Activated CD8-positive, alpha-beta memory T cell treated with anti-CD3 and anti-CD28 coated beads, Interleukin-2, amount 50 U/mL, for 4 hours (primary cell): ENCODE measurements at regions not wholly inside any gene's neighbourhood (a gene's known extent, or its start where the extent isn't known, plus 50 kb on each side); places are given as distances from the start of the nearest gene placed in this dataset.

Source experiments
- DNase-seq: peaks from one replicate; pipeline ENCODE4 v3.0.0-alpha.2; 2020

DNA sequence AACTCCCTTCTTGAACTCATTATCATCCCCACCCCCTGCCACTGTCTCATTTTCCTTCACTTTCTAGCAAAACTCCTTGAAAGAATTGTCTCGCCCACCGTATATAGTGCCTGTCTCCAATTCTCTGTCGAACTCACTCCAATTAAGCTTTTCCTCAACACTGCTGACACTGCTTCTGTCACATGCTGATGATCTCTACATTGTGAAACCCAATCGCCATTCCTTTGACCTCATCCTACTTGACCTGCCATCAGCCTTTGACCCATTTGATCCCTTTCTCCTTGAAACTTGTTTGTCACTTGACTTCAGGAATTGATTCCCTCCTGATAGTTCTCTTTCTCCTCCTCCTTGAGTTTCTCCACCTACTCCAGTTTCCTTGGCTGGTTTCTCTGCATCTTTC is 54.8 kb downstream of the CCDC71L start:
- DNase-seq = no peak

GRCh38 chr7:106604971-106605370 is 56.0 kb downstream of the CCDC71L start:
- DNase-seq = no peak

- no peak for DNase-seq
Observed at GRCh38 chr7:106604303-106604924, 56.5 kb downstream of the CCDC71L start.

- DNase-seq = no peak
Observed at GRCh38 chr7:106603346-106603745, 57.6 kb downstream of the CCDC71L start.

DNA sequence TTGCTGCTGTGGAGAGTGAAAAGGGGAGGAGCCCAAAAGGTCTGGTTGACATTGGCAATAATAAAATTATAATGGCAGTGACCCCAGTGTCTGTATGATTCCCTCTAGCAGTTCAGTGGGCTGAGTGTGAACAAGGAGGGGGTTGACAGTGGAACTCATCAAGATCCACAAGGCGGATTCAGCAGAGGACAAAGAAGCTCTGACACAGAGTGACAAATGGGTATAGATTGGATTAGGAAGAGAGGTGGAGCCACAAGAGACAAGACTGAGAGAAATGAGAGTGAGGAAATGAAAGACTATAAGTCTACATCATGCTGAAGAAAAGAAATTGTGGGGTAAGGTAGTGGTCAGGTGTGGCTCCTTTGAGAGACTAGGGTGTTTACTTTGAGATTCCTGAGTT is 58.9 kb downstream of the CCDC71L start:
- no peak for DNase-seq

GRCh38 chr7:106600569-106601373 is 60.2 kb downstream of the CCDC71L start:
- no peak for DNase-seq

DNA sequence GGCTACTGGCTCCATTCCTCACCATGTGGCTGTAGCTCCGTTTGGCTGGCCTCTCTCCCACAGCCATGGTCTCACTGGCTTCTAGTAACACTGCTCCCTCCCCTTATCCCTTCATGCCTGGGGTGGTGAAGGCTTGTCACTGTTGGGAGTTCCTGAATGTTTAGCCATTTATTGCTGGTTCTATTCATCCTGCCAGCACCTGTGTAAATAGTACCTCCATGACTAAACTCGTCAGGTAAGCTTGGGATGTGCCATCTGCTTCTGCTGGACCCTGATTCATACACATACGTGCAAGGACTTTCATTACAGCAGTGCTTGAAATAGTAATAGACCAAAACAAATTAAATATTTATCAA is 61.6 kb downstream of the CCDC71L start:
- DNase-seq = no peak

GRCh38 chr7:106598663-106599342 is 62.2 kb downstream of the CCDC71L start:
- peak; percentile 55 for DNase-seq

DNA sequence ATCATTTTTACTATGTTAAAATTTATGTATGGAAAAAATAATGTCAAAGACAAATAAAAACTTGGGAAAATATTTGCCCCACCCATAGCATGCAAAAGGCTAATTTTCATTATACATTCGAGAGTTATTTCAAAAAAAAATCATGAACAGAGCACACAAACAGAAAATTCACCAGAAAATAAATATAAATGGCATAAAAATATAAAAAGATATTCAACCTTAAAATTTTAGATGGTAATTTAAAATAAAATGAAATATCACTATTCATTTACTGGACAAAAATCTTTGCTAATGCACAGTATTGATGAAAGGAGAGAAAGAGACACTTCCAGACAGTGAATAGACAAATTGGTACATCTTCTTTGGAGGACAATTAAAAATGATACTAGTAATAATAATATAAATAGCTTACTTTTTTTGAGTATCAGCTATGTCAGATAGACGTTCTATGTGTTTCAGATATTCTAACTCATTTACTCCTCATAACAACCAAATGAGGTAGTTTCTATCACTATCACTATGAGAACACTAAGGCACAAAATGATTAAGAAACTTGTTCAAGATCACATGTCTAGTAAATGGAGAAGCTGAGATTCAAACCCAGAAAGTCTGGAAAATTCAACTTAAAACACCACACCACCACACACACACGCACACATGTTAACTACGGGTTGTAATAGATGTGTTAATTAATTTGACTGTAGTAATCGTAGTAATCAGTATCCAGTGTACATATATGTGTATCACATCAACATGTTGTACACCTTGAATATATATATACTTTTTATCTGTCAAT is 63.0 kb downstream of the CCDC71L start:
- DNase-seq = no peak

GRCh38 chr7:106597014-106597413 is 63.9 kb downstream of the CCDC71L start:
- no peak for DNase-seq

DNA sequence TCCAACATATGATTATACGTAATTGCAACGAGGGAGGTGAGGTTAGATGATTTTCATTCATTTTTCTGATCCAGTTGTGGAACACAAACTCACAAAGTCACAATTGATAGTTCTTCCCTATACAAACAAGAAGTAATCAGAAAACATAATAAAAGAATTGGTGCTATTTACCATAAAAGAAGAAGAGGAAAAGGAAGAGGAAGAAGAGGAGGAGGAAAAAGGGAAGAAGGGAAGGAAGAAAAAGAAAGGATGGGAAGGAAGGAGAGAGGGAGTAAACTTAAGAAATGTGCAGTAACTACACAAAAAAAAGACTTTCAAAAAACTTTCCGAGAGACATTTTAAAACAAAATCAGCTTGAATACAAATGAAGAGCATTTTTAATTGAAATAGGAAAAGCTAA is 65.0 kb downstream of the CCDC71L start:
- no peak for DNase-seq

DNA sequence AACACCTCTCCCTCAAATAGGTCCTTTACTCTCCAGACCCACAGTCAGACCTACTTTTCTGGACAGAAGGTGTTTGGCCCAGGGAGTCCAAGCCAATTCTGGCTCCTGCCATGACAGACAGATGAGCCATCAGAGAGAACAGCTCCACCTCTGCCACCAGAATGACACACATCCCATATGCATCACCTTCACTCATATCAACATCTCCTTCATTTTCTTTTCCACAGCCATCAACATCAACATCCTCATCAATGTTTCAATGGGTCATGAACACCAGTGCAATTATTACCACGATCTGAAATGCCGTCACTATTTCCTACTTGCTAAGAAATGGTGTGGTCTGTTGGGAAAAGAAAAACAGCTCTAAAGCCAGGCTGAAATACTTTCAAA is 67.9 kb downstream of the CCDC71L start:
- no peak for DNase-seq

- DNase-seq = no peak
Observed at GRCh38 chr7:106592282-106593027, 68.5 kb downstream of the CCDC71L start.

DNA sequence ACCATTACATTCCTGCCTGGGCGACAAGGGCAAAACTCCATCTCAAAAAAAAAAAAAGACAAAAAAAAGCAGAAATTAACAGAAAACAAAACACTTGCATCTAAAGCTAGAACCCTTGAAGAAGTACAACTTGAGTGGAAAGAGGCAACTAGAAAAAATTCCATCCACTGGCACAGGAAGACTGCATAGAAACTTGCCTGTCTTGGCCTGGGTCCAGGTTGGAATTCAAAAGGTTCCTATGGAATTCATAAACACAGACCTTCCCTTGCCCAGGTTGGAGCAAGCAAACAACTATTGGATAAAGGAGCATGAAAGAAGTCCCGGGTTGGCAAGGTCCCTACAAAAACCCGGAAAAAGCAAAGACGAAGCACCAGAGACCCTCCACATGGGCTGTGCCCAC is 69.8 kb downstream of the CCDC71L start:
- DNase-seq = no peak

- no peak for DNase-seq
Observed at GRCh38 chr7:106590209-106590816, 70.6 kb downstream of the CCDC71L start.

DNA sequence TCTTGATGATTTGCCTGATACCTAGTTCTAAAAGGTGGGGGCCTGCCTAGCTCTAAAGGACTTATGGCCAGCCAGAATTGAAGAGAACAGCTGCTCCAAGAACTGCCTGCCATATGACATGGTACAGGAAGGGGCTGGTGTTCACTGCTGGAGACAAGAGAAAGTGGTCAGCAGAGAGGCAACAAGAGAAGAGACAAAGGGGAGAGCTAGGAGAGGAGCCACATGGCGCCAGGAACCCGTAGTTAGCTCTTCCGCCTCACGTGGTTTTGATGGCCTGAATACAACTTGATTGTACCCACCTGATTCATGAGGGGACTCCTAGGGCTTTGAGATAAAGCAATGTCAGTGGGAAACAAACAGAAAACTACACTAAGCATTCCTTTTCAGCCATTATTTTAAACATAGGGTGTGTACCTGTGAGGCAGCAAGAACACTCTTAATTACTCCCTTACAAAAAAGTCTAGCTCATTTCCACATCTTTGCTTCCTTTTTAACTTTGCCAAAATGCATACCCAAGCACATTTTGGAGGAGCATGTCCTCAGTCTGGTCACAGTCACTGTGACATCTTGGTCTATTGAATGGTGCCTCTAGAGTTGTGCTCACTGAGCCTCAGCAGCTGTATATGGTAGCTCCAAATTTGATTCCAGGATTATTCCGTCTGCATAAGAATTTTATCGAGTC is 71.6 kb downstream of the CCDC71L start:
- no peak for DNase-seq

- no peak for DNase-seq
Observed at GRCh38 chr7:106588422-106589197, 72.3 kb downstream of the CCDC71L start.

GRCh38 chr7:106584914-106585759 is 75.8 kb downstream of the CCDC71L start:
- no peak for DNase-seq
